PC-9 (cell line): ENCODE measurements at regions not wholly inside any gene's neighbourhood (a gene's known extent, or its start where the extent isn't known, plus 50 kb on each side); places are given as distances from the start of the nearest gene placed in this dataset.

ENCODE experiments used
- CTCF ChIP-seq: fragments of 200-600 bp; sonication (generic); conservative IDR thresholded peaks from 2 replicates; pipeline ENCODE4 v1.6.1; 2017; ENCODE audit warnings: mixed run types, antibody characterized with exemption, mild to moderate bottlenecking, moderate library complexity
- EZH2 ChIP-seq: fragments of 200-600 bp; sonication (generic); IDR thresholded peaks from 2 replicates; pipeline ENCODE4 v1.8.0; 2017; ENCODE audit warnings: antibody characterized with exemption, low read depth

- TF ChIP-seq CTCF: no peak
- TF ChIP-seq EZH2: no peak
Observed at GRCh38 chr16:64712026-64712425, 409.8 kb downstream of the CDH11 start.
